Loucy (cell line): ENCODE measurements at regions not wholly inside any gene's neighbourhood (a gene's known extent, or its start where the extent isn't known, plus 50 kb on each side); places are given as distances from the start of the nearest gene placed in this dataset.

ENCODE experiments used
- H2AFZ ChIP-seq: fragments of 200-600 bp; sonication (generic); 2 replicates; pipeline ENCODE4 v1.6.0; 2016; ENCODE audit warnings: antibody characterized with exemption, mild to moderate bottlenecking, low read length, moderate library complexity
- H3F3A ChIP-seq: fragments of 200-600 bp; 2 replicates; pipeline ENCODE4 v1.6.0; 2016; ENCODE audit warnings: antibody characterized with exemption, low read depth, mild to moderate bottlenecking
- H3K27me3 ChIP-seq: fragments of 200-600 bp; sonication (generic); 2 replicates; pipeline ENCODE4 v1.6.1; 2014; ENCODE audit warnings: low read length, mild to moderate bottlenecking; ENCODE audit not compliant: insufficient read depth, poor library complexity, severe bottlenecking
- H3K36me3 ChIP-seq: fragments of 200-600 bp; sonication (generic); 2 replicates; pipeline ENCODE4 v1.6.1; 2016; ENCODE audit warnings: low read length; ENCODE audit not compliant: insufficient read depth
- H3K4me1 ChIP-seq: fragments of 200-600 bp; sonication (generic); 2 replicates; pipeline ENCODE4 v1.5.1; 2014; ENCODE audit warnings: low read length, mild to moderate bottlenecking; ENCODE audit not compliant: insufficient read depth, poor library complexity, severe bottlenecking
- H3K4me2 ChIP-seq: fragments of 200-600 bp; sonication (generic); 2 replicates; pipeline ENCODE4 v1.6.0; 2014; ENCODE audit warnings: antibody characterized with exemption, low read length, low read depth, mild to moderate bottlenecking; ENCODE audit not compliant: poor library complexity, severe bottlenecking
- H3K4me3 ChIP-seq: fragments of 200-600 bp; sonication (generic); 2 replicates; pipeline ENCODE4 v1.5.1; 2014; ENCODE audit warnings: low read length, mild to moderate bottlenecking, mixed read lengths; ENCODE audit not compliant: poor library complexity, severe bottlenecking
- H3K79me2 ChIP-seq: fragments of 200-600 bp; sonication (generic); 2 replicates; pipeline ENCODE4 v1.6.1; 2014; ENCODE audit warnings: low read length; ENCODE audit not compliant: insufficient read depth
- H3K9ac ChIP-seq: fragments of 200-600 bp; sonication (generic); 2 replicates; pipeline ENCODE4 v1.6.0; 2014; ENCODE audit warnings: mild to moderate bottlenecking, low read depth, low read length, moderate library complexity; ENCODE audit not compliant: poor library complexity, severe bottlenecking
- H3K9me2 ChIP-seq: fragments of 200-600 bp; sonication (generic); replicated peaks from 2 replicates; pipeline ENCODE4 v1.6.1; 2016; ENCODE audit warnings: low read depth, low read length, mixed read lengths
- H3K9me3 ChIP-seq: fragments of 200-600 bp; sonication (generic); 2 replicates; pipeline ENCODE4 v1.6.1; 2014; ENCODE audit warnings: mild to moderate bottlenecking, antibody characterized with exemption, low read length, low read depth; ENCODE audit not compliant: insufficient read depth
- H4K20me1 ChIP-seq: fragments of 200-600 bp; sonication (generic); 2 replicates; pipeline ENCODE4 v1.6.0; 2014; ENCODE audit warnings: antibody characterized with exemption, low read length, mild to moderate bottlenecking; ENCODE audit not compliant: insufficient read depth, poor library complexity, severe bottlenecking
- CTCF ChIP-seq: fragments of 200-600 bp; sonication (generic); conservative IDR thresholded peaks from 2 replicates; pipeline ENCODE4 v1.5.1; 2014; ENCODE audit warnings: mild to moderate bottlenecking, antibody characterized with exemption, low read length
- EZH2phosphoT487 ChIP-seq: fragments of 200-600 bp; IDR thresholded peaks from 2 replicates; pipeline ENCODE4 v1.6.1; 2018; ENCODE audit warnings: antibody characterized with exemption, mild to moderate bottlenecking, moderate library complexity, borderline replicate concordance

- Histone ChIP-seq H3K9me3 (no peaks in the 10 kb centered on the region), H3F3A (no peaks in the 10 kb centered on the region), H3K4me3 (no peak overlapping the region), H3K79me2 (no peaks in the 10 kb centered on the region), H4K20me1 (no peaks in the 10 kb centered on the region), H3K4me1 (no peaks in the 10 kb centered on the region), H3K4me2 (no peak overlapping the region), H3K27me3 (no peaks in the 10 kb centered on the region), H3K9ac (no peak overlapping the region), H2AFZ (no peak overlapping the region), H3K9me2 (no peaks in the 10 kb centered on the region), H3K36me3 (no peaks in the 10 kb centered on the region)
- no peak for TF ChIP-seq EZH2phosphoT487
- no peak for TF ChIP-seq CTCF
Observed at GRCh38 chr7:126227055-126227454, 1025.7 kb downstream of the GRM8 start.

- Histone ChIP-seq H4K20me1 (no peaks in the 10 kb centered on the region), H3K9me3 (no peaks in the 10 kb centered on the region), H3K79me2 (no peaks in the 10 kb centered on the region), H3F3A (no peaks in the 10 kb centered on the region), H3K36me3 (no peaks in the 10 kb centered on the region), H3K9ac (no peak overlapping the region), H2AFZ (no peak overlapping the region), H3K9me2 (no peaks in the 10 kb centered on the region), H3K4me2 (no peak overlapping the region), H3K4me3 (no peak overlapping the region), H3K4me1 (no peaks in the 10 kb centered on the region), H3K27me3 (no peaks in the 10 kb centered on the region)
- TF ChIP-seq EZH2phosphoT487 (no peak), CTCF (no peak)
Observed at GRCh38 chr7:126223729-126224128, 1029.0 kb downstream of the GRM8 start.

GRCh38 chr7:126222782-126223181, 1030.0 kb downstream of the GRM8 start:
- no peak for TF ChIP-seq EZH2phosphoT487
- no peak for TF ChIP-seq CTCF
- H3K36me3 ChIP-seq = no peaks in the 10 kb centered on the region
- H3K79me2 ChIP-seq = no peaks in the 10 kb centered on the region
- H3K4me3 ChIP-seq = no peak overlapping the region
- no peak overlapping the region for H3K4me2 ChIP-seq
- no peaks in the 10 kb centered on the region for H3F3A ChIP-seq
- no peaks in the 10 kb centered on the region for H3K9me2 ChIP-seq
- H3K9me3 ChIP-seq = no peaks in the 10 kb centered on the region
- no peaks in the 10 kb centered on the region for H3K4me1 ChIP-seq
- H3K9ac ChIP-seq = no peak overlapping the region
- no peaks in the 10 kb centered on the region for H4K20me1 ChIP-seq
- no peaks in the 10 kb centered on the region for H3K27me3 ChIP-seq
- no peak overlapping the region for H2AFZ ChIP-seq
